ENCODE measurements at regions not wholly inside any gene's neighbourhood (a gene's known extent, or its start where the extent isn't known, plus 50 kb on each side); places are given as distances from the start of the nearest gene placed in this dataset.
"Not testable (repeated sequence)": the region's sequence is repeated elsewhere in the genome, so short reads cannot be mapped to it uniquely, and the experiment has no call there.

DNA sequence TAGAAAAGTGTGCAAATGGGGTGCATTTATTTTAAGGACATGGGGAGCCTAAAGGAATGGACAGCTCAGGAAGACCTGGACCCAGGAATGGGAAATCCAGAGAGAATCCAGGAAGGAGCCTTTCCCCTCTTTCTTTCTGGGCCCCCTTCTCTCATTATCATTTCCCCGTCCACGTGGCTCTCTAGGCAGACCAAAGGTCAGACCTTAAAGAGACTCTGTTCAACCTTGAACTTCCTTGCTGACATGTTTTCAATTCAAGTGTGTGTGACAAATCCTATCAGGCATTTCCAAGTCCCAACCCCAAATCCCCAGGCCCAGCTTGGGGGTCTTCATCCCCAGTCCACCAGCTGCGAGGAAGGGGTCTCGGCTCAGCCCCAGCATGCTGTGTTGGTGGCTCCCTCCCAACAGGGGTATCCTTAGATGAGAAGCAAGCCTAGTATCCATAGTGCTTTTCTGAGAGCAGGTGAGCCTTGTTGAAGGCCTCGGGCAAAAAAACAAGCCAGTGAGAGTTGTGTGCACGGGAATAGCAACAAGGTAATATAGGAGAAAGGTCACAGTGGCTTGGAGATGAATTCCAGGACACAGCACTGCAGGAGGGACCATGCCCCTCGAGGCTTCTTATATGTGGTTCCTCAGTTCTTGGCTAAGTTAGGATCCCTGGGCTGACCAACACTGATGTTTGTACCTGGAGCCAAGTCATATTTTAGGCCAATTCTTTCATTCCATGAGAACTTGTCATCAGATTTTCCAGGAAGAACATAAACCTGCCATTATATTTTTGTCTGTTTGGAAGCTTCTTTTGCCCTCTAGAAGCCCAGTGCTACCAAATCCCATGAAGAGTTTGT is 130.0 kb downstream of the ASB7 start:
- DNase-seq (ENCODE audit: insufficient read length, low spot score) (no peak), FAIRE-seq (no peak)
- TF ChIP-seq, protein P1, sequence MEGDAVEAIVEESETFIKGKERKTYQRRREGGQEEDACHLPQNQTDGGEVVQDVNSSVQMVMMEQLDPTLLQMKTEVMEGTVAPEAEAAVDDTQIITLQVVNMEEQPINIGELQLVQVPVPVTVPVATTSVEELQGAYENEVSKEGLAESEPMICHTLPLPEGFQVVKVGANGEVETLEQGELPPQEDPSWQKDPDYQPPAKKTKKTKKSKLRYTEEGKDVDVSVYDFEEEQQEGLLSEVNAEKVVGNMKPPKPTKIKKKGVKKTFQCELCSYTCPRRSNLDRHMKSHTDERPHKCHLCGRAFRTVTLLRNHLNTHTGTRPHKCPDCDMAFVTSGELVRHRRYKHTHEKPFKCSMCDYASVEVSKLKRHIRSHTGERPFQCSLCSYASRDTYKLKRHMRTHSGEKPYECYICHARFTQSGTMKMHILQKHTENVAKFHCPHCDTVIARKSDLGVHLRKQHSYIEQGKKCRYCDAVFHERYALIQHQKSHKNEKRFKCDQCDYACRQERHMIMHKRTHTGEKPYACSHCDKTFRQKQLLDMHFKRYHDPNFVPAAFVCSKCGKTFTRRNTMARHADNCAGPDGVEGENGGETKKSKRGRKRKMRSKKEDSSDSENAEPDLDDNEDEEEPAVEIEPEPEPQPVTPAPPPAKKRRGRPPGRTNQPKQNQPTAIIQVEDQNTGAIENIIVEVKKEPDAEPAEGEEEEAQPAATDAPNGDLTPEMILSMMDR (IDR thresholded peaks at IDR 0.05; ENCODE audit: insufficient read depth, missing control alignments), result no peak

DNA sequence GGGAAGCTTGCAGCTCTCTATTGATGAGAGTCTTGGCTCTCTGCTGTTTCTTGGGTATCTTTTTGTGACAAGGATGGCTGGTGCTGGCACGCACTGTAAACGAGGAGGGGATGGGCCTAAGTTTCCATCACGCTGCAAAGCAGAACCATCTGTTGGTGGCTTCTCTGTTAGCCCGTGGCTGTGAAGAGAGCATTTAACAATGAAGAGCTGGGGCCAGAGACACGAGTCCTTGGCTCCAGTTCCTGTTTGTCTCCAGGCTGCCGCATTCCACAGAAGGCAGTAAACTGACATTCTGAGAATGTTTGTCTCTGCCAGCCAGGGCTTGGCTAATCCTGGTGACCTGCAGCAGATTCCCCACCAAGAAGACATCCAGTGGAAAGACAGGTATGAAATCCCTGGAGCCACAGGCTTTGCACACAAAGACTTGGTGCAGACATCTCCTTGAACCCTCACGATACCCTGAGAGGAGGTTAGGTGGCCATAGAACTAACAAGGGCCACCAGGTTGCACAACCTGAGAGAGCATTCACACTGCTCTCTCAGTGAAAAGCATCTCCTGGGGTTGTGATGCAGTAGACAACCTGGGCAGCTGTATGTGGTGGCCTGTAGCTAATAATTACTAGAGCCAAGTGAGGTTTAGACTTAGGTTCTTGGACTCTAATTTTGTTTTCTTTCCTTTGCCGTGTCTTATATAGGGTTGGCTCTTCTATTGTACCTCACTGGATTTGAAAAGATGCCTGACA is 130.9 kb downstream of the ASB7 start:
- TF ChIP-seq, protein P1 (IDR thresholded peaks at IDR 0.05; ENCODE audit: insufficient read depth, missing control alignments), result no peak
- FAIRE-seq (no peak), DNase-seq (ENCODE audit: insufficient read length, low spot score) (no peak)

DNA sequence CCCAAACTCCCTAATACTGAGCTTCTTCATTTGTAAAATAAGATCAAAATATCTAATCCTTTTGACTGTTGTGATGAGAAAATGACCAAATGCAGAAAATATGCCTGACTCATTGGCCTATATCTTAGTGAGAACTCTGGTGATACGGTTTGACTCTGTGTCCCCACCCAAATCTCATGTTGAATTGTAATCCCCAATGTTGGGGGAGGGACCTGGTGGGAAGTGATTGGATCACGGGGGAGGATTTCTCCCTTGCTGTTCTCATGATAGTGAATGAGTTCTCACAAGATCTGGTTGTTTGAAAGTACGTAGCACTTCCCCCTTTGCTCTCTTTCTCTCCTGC is 131.4 kb downstream of the ASB7 start:
- not testable (repeated sequence) for FAIRE-seq; DNase-seq (ENCODE audit: insufficient read length, low spot score)

DNA sequence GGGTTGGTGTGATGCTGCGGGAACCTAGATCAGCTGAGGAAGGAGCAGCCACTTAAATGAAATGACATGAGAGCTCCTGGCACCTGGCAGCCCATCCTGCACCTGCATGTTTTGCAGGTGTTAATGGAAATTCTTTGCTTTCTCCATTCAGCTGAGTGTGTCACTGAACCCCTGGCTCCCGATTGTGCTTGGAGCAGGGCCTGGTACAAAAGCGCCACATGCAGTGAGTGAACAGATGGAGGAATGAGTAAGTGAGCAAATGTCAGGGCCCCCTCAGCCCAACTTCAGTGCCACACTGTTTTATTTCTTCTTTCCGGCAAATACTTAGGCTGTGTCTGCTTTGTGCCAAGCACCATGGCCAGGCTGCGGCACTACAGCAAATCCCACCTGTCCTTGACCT is 132.2 kb downstream of the ASB7 start:
- FAIRE-seq (no peak), DNase-seq (ENCODE audit: insufficient read length, low spot score) (no peak)
- TF ChIP-seq, protein P1 (IDR thresholded peaks at IDR 0.05; ENCODE audit: insufficient read depth, missing control alignments), result no peak

DNA sequence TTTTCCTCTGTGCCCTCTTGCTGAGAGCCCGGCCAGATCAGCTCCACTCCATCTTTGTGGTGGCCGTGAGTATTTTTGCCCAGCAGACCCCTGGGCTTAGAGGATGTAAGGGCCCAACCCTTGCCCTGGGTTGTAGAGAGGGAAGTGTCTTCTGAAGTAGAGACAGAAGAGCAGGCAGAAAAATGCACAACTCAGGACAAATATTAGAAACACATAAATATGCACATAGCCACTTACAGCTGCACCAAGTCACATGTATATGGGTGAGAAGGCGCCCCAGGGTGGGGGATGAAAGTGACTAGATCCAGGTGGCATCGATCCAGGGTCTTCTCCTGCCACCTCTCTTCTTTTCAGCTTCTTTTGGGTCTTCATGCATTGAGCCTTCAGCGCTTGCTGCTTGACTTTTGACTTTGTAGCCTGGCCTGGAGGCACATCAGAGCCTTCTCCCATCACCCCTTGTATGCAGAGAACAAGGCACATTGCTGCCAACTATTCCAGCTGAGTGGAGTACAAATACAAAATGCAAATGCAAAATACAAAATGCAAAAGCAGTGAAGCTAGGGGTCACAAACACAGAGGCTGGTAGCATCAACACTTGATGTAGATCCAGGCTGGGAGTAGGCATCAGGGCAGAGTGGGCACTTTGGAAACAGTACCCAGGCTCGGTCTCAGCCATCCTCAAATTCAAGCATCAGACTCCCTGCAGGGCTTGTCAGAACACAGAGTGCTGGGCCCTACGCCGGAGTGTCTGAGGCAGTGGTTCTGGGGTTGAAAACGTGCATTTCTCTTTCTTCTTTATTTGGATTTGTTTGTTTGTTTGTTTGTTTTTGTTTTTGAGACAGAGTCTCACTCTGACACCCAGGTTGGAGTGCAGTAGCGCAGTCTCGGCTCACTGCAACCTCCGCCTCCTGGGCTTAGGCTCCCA is 133.0 kb downstream of the ASB7 start:
- TF ChIP-seq, protein P1 (IDR thresholded peaks at IDR 0.05; ENCODE audit: insufficient read depth, missing control alignments), result no peak
- no peak for FAIRE-seq

DNA sequence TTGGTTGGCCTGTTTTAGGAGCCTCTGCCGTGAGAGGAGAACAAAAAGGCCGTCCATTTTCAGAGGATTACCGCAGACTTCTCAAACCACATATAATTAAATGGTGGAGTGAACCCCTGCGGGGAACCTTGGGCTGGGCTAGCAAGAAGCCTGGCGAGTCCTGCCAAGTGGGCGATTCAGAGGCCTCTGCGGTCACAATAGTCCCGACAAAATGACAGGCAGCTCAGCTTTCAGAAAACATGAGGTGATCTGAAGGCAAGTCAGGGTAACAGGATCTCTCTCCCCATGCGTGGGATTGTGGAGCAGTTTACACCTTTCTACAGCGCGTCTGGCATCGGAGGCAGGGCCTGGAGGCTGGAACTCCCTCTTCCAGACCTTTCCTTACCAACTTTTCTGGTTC is 134.8 kb downstream of the ASB7 start:
- TF ChIP-seq, protein P1 (IDR thresholded peaks at IDR 0.05; ENCODE audit: insufficient read depth, missing control alignments), result no peak
- DNase-seq (ENCODE audit: insufficient read length, low spot score) (no peak), FAIRE-seq (no peak)

More for the DNA sequence above, 133.0 kb downstream of the ASB7 start:
- no peak for DNase-seq (ENCODE audit: insufficient read length, low spot score)

DNA sequence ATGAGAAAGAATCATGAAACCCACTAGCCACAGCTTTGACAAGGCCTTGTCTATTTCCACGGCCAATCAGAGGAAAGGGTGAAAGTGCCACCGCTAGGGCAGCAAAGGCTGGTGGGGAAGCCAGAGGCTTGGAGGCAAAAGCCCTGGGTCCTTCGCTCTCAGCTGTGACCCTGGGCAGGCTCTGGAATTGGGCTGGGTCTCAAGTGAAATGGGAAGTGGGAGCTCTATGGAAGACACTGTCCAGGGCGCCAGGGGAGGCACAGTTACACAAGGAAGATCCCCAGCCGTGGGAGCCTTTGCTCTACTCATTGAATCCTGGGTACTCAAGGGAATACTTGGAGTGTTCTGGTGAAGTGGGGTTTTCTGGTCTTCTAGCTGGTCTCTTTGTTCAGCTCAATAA is 136.2 kb downstream of the ASB7 start:
- DNase-seq (ENCODE audit: insufficient read length, low spot score), result no peak
- TF ChIP-seq, protein P1 (IDR thresholded peaks at IDR 0.05; ENCODE audit: insufficient read depth, missing control alignments), result no peak
- FAIRE-seq, result no peak
